ENCODE measurements at regions not wholly inside any gene's neighbourhood (a gene's known extent, or its start where the extent isn't known, plus 50 kb on each side); places are given as distances from the start of the nearest gene placed in this dataset.

GRCh38 chr5:62701036-62701435 is 122.4 kb downstream of the LRRC70 start:
- H3K4me2 ChIP-seq (ENCODE audit: insufficient read depth, low read length): no peak overlapping the region
- ChIA-PET POLR2A (no interaction called here), CTCF (ENCODE audit: low intra/inter-chr PET ratio) (no interaction called here)
- H3K4me1 ChIP-seq (replicated peaks in 1 of 2; ENCODE audit: control insufficient read depth in 2 of 2, insufficient read depth in 2 of 2, low read length in 2 of 2): no peaks in the 10 kb centered on the region
- no peaks in the 10 kb centered on the region for H3K9me1 ChIP-seq (ENCODE audit: control insufficient read depth, insufficient read depth, low read length)
- H3K36me3 ChIP-seq (ENCODE audit: control insufficient read depth, insufficient read depth, low read length): no peaks in the 10 kb centered on the region
- DNase-seq (ENCODE audit: extremely low read depth in 1 of 4, low spot score in 3 of 4) (no peak), FAIRE-seq (no peak), ATAC-seq (no peak)
- H3K79me2 ChIP-seq (ENCODE audit: control insufficient read depth, insufficient read depth, low read length): no peaks in the 10 kb centered on the region
- H3K9ac ChIP-seq (ENCODE audit: insufficient read depth in 1 of 2, low read depth in 2 of 2, low read length in 2 of 2): no peak overlapping the region
- no peak overlapping the region for H3K4me3 ChIP-seq
- no peaks in the 10 kb centered on the region for H3K9me3 ChIP-seq (replicated peaks; ENCODE audit: control insufficient read depth, insufficient read depth, low read depth, low read length)
- intact Hi-C loops (cut with micrococcal nuclease): no loop called here
- no peak overlapping the region for H2AFZ ChIP-seq (ENCODE audit: low read depth, low read length)
- H4K20me1 ChIP-seq (replicated peaks; ENCODE audit: control insufficient read depth, insufficient read depth, low read length): no peaks in the 10 kb centered on the region
- 0% methylated on average over 1 of the region's 1 CpG for WGBS (ENCODE audit: insufficient coverage, low coverage, missing lambda C conversion rate)
- BruUV-seq (replicated peaks): no TSS peak
- TF ChIP-seq YBX1 (IDR thresholded peaks at IDR 0.05) (no peak), ZNF318 (IDR thresholded peaks at IDR 0.05; ENCODE audit: borderline replicate concordance in 1 of 2, low read depth in 1 of 2) (no peak), SAFB2 (IDR thresholded peaks at IDR 0.05; ENCODE audit: borderline replicate concordance, low read depth, low read length, severe bottlenecking) (no peak), FOXK1 (CRISPR knock-in tag; IDR thresholded peaks at IDR 0.05; ENCODE audit: borderline replicate concordance) (no peak), HDAC6 (IDR thresholded peaks at IDR 0.05; ENCODE audit: low read depth, low read length) (no peak)
- in situ Hi-C loops (cut with MboI): no loop called here
- no peak overlapping the region for H3K27ac ChIP-seq (ENCODE audit: extremely low read depth, low read depth, low read length)
- peaks cover 0 to under 1% of the 10 kb centered on the region in 2 experiments; a peak in 1 of 5 replicates for H3K27me3 ChIP-seq (ENCODE audit: control insufficient read depth in 2 of 2, insufficient read depth in 2 of 2, low read length in 2 of 2)

All from K562 (cell line).